GM12874 (cell line): ENCODE measurements at regions not wholly inside any gene's neighbourhood (a gene's known extent, or its start where the extent isn't known, plus 50 kb on each side); places are given as distances from the start of the nearest gene placed in this dataset.

Experiments
- CTCF ChIP-seq: IDR thresholded peaks from 2 replicates; pipeline ENCODE4 v1.5.1; 2011; ENCODE audit warnings: low read depth, mild to moderate bottlenecking, control low read depth, low read length, moderate library complexity; ENCODE audit not compliant: insufficient read depth

GRCh38 chr3:191859531-191859930, 398.6 kb downstream of the PYDC2 start:
- no peak for TF ChIP-seq CTCF

- no peak for TF ChIP-seq CTCF
Measured at GRCh38 chr3:191869738-191870415, 408.9 kb downstream of the PYDC2 start.

GRCh38 chr3:191873736-191874135, 412.8 kb downstream of the PYDC2 start:
- TF ChIP-seq CTCF: no peak

- no peak for TF ChIP-seq CTCF
Measured at GRCh38 chr3:191882289-191882688, 421.3 kb downstream of the PYDC2 start.

GRCh38 chr3:191884132-191884531, 423.2 kb downstream of the PYDC2 start:
- TF ChIP-seq CTCF: no peak

GRCh38 chr3:191889106-191889505, 428.1 kb downstream of the PYDC2 start:
- no peak for TF ChIP-seq CTCF

- no peak for TF ChIP-seq CTCF
Measured at GRCh38 chr3:191889756-191890155, 428.8 kb downstream of the PYDC2 start.

- TF ChIP-seq CTCF: no peak
Measured at GRCh38 chr3:191894406-191894805, 433.4 kb downstream of the PYDC2 start.
